Activated B cell treated with CpG ODN at 0.5 μM for 24 hours (primary cell): ENCODE measurements at regions not wholly inside any gene's neighbourhood (a gene's known extent, or its start where the extent isn't known, plus 50 kb on each side); places are given as distances from the start of the nearest gene placed in this dataset.

Source experiments
- ATAC-seq: fragments of 200-7000 bp; cut with Tn5 transposase; one replicate; pipeline ENCODE4 v1.10.0; 2021; ENCODE audit warnings: low read depth, mild to moderate bottlenecking, moderate library complexity
- CTCF ChIA-PET: fragments of 350-600 bp; sonication (Branson Sonifier 250); formaldehyde crosslinking; loops from one replicate; lab custom pipeline; 2021; ENCODE audit warnings: antibody characterized with exemption; lab: Charles Lee
- POLR2A ChIA-PET: fragments of 350-600 bp; sonication (Branson Sonifier 250); formaldehyde crosslinking; loops from one replicate; lab custom pipeline; 2021; ENCODE audit warnings: antibody characterized with exemption; lab: Charles Lee
- DNase-seq: peaks from one replicate; pipeline ENCODE4 v3.0.0; 2022
- H3K27ac Mint-ChIP-seq: one replicate; pipeline ENCODE4 v1.8.0; 2020; ENCODE audit warnings: mixed read lengths
- H3K27me3 Mint-ChIP-seq: one replicate; pipeline ENCODE4 v1.8.0; 2021; ENCODE audit warnings: mixed read lengths
- H3K36me3 Mint-ChIP-seq: one replicate; pipeline ENCODE4 v1.8.0; 2021; ENCODE audit warnings: low read depth, mixed read lengths
- H3K4me1 Mint-ChIP-seq: one replicate; pipeline ENCODE4 v1.8.0; 2021; ENCODE audit warnings: mixed read lengths
- H3K4me3 Mint-ChIP-seq: one replicate; pipeline ENCODE4 v1.8.0; 2020; ENCODE audit warnings: mild to moderate bottlenecking, mixed read lengths
- H3K9me3 Mint-ChIP-seq: one replicate; pipeline ENCODE4 v1.8.0; 2020; ENCODE audit warnings: mixed read lengths
- CTCF ChIP-seq: fragments of 200-600 bp; IDR thresholded peaks from one replicate; pipeline ENCODE4 v1.8.0; 2022; ENCODE audit warnings: antibody characterized with exemption, mild to moderate bottlenecking
- intact Hi-C: fragments of 100-400 bp; cut with micrococcal nuclease; formaldehyde crosslinking; loops from one replicate; pipeline ENCODE4 v1.15.1; 2024

GRCh38 chr7:15795393-15795792 lies 108.9 kb upstream of the MEOX2 start:
- peaks cover 8% of the 10 kb centered on the region for H3K9me3 Mint-ChIP-seq
- intact Hi-C loops: no loop called here
- ChIA-PET POLR2A (no interaction called here), CTCF (no interaction called here)
- H3K4me3 Mint-ChIP-seq: no peak overlapping the region
- DNase-seq (no peak), ATAC-seq (no peak)
- H3K36me3 Mint-ChIP-seq: no peaks in the 10 kb centered on the region
- no peak overlapping the region for H3K27ac Mint-ChIP-seq
- no peaks in the 10 kb centered on the region for H3K27me3 Mint-ChIP-seq
- H3K4me1 Mint-ChIP-seq: no peaks in the 10 kb centered on the region
- no peak for TF ChIP-seq CTCF

GRCh38 chr7:15794801-15795200 lies 108.3 kb upstream of the MEOX2 start:
- intact Hi-C loops: no loop called here
- DNase-seq (no peak), ATAC-seq (no peak)
- Mint-ChIP-seq H3K4me1 (no peaks in the 10 kb centered on the region), H3K27ac (no peak overlapping the region), H3K9me3 (peaks cover 8% of the 10 kb centered on the region), H3K27me3 (no peaks in the 10 kb centered on the region), H3K36me3 (no peaks in the 10 kb centered on the region), H3K4me3 (no peak overlapping the region)
- ChIA-PET CTCF (no interaction called here), POLR2A (no interaction called here)
- TF ChIP-seq CTCF: no peak

GRCh38 chr7:15784694-15785030 lies 98.2 kb upstream of the MEOX2 start:
- no peak for ATAC-seq
- Mint-ChIP-seq H3K9me3 (peaks cover 2% of the 10 kb centered on the region), H3K27me3 (no peaks in the 10 kb centered on the region), H3K27ac (no peak overlapping the region), H3K4me1 (no peaks in the 10 kb centered on the region), H3K4me3 (no peak overlapping the region), H3K36me3 (no peaks in the 10 kb centered on the region)
- intact Hi-C loops: no loop called here
- no peak for TF ChIP-seq CTCF
- ChIA-PET POLR2A (no interaction called here), CTCF (no interaction called here)
- no peak for DNase-seq

GRCh38 chr7:15783987-15784693 lies 97.7 kb upstream of the MEOX2 start:
- DNase-seq (no peak), ATAC-seq (no peak)
- no peaks in the 10 kb centered on the region for H3K4me1 Mint-ChIP-seq
- intact Hi-C loops: no loop called here
- no peak overlapping the region for H3K4me3 Mint-ChIP-seq
- POLR2A ChIA-PET: no interaction called here
- no peak overlapping the region for H3K27ac Mint-ChIP-seq
- H3K36me3 Mint-ChIP-seq: no peaks in the 10 kb centered on the region
- TF ChIP-seq CTCF: no peak
- no peaks in the 10 kb centered on the region for H3K27me3 Mint-ChIP-seq
- peaks cover 2% of the 10 kb centered on the region for H3K9me3 Mint-ChIP-seq
- CTCF ChIA-PET: no interaction called here

- CTCF ChIA-PET: no interaction called here
- H3K27ac Mint-ChIP-seq: no peak overlapping the region
- ATAC-seq (no peak), DNase-seq (no peak)
- no peak for TF ChIP-seq CTCF
- H3K27me3 Mint-ChIP-seq: no peaks in the 10 kb centered on the region
- peaks cover 2% of the 10 kb centered on the region for H3K9me3 Mint-ChIP-seq
- no peaks in the 10 kb centered on the region for H3K36me3 Mint-ChIP-seq
- POLR2A ChIA-PET: no interaction called here
- H3K4me3 Mint-ChIP-seq: no peak overlapping the region
- intact Hi-C loops: no loop called here
- no peaks in the 10 kb centered on the region for H3K4me1 Mint-ChIP-seq
These were observed 96.2 kb upstream of the MEOX2 start for GRCh38 chr7:15782656-15783055.
